Mucosa of descending colon (tissue), 3 donors: ENCODE measurements at regions not wholly inside any gene's neighbourhood (a gene's known extent, or its start where the extent isn't known, plus 50 kb on each side); places are given as distances from the start of the nearest gene placed in this dataset.

Experiments
- ATAC-seq: fragments of 200-7000 bp; cut with Tn5 transposase; one replicate; pipeline ENCODE4 v1.9.1; 2020; ENCODE audit warnings: mild to moderate bottlenecking, moderate library complexity
- DNase-seq, 3 donors: peaks; one replicate each; pipeline ENCODE4 v3.0.0-alpha.2; 2020
- H3K36me3 ChIP-seq: fragments of 200-600 bp; one replicate; pipeline ENCODE4 v1.8.0; 2021; ENCODE audit warnings: low read depth, mild to moderate bottlenecking
- H3K4me1 ChIP-seq: fragments of 200-600 bp; one replicate; pipeline ENCODE4 v1.8.0; 2021; ENCODE audit warnings: low read depth, mild to moderate bottlenecking
- H3K4me3 ChIP-seq: fragments of 200-600 bp; one replicate; pipeline ENCODE4 v1.8.0; 2021; ENCODE audit warnings: mild to moderate bottlenecking
- H3K9me3 ChIP-seq: fragments of 200-600 bp; one replicate; pipeline ENCODE4 v1.8.0; 2021; ENCODE audit warnings: mild to moderate bottlenecking
- intact Hi-C, 2 donors: fragments of 100-400 bp; cut with DNase I in 1 of 2; cut with micrococcal nuclease in 1 of 2; formaldehyde crosslinking; loops; one replicate each; pipeline versions ENCODE4 v1.11.0 to v1.11.1; 2022; cut with DNase I, micrococcal nuclease
- TF ChIP-seq, protein P1 (sequence below): fragments of 200-600 bp; IDR thresholded peaks from one replicate; pipeline ENCODE4 v1.8.0; 2022; ENCODE audit warnings: antibody characterized with exemption, mild to moderate bottlenecking
- donor health status: DM: no; HTN: no; CAD: no; lungs with moderate emphysema.
- donor health status: DM: no; HTN: no; CAD: no.
- donor health status: DM: no; HTN: yes; CAD: no.

DNA sequence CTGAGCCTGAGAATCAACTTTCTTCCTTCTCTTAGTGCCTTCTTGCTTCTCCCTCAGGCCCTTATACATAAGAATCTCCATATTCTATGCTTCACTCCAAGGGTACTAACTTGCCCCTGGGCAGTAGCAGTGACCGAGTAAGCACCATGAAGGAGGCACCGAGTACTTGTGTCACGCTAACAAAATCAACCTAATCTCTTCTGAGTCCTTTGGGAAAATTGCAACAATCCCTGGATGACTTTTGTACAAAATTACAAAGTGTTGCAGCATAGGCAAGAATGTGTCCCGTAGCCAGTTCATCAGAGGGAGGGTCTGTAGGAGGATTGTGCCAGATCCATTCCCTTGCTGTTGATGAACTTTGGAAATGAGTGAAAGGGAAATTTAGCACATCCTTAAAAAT, 80.4 kb upstream of the EEPD1 start:
- H3K9me3 ChIP-seq, result no peaks in the 10 kb centered on the region
- no peaks in the 10 kb centered on the region for H3K36me3 ChIP-seq
- DNase-seq (no peak), ATAC-seq (no peak)
- H3K4me1 ChIP-seq, result no peaks in the 10 kb centered on the region
- intact Hi-C loops, result no loop called here
- H3K4me3 ChIP-seq, result no peak overlapping the region
- TF ChIP-seq, protein P1, sequence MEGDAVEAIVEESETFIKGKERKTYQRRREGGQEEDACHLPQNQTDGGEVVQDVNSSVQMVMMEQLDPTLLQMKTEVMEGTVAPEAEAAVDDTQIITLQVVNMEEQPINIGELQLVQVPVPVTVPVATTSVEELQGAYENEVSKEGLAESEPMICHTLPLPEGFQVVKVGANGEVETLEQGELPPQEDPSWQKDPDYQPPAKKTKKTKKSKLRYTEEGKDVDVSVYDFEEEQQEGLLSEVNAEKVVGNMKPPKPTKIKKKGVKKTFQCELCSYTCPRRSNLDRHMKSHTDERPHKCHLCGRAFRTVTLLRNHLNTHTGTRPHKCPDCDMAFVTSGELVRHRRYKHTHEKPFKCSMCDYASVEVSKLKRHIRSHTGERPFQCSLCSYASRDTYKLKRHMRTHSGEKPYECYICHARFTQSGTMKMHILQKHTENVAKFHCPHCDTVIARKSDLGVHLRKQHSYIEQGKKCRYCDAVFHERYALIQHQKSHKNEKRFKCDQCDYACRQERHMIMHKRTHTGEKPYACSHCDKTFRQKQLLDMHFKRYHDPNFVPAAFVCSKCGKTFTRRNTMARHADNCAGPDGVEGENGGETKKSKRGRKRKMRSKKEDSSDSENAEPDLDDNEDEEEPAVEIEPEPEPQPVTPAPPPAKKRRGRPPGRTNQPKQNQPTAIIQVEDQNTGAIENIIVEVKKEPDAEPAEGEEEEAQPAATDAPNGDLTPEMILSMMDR, result no peak

GRCh38 chr7:36075561-36075960, 77.5 kb upstream of the EEPD1 start:
- TF ChIP-seq, protein P1, result no peak
- no peaks in the 10 kb centered on the region for H3K9me3 ChIP-seq
- no peaks in the 10 kb centered on the region for H3K4me1 ChIP-seq
- H3K36me3 ChIP-seq, result no peaks in the 10 kb centered on the region
- no peak for ATAC-seq
- H3K4me3 ChIP-seq, result no peak overlapping the region
- DNase-seq, result no peak
- intact Hi-C loops, result no loop called here

DNA sequence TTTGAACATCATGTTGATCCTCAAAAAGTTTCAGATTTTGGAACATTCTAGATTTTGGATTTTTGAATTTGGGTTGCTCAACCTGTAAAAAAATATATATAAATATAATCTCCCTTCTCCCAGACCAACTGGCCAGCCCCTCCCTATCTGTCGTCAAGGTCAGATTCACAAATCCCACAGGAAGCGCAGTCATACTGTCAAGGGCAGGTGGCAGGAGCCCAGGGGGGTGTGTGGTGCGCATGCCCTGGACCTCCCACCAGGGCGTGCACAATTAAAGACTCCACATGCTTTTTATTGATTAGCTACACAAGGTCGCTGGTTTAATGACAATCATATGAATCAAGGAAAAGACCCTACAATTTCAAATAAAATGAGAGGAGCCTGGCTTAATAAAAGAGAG, 77.0 kb upstream of the EEPD1 start:
- ATAC-seq, result no peak

GRCh38 chr7:36078816-36079360, 74.2 kb upstream of the EEPD1 start:
- TF ChIP-seq, protein P1, result no peak
- intact Hi-C loops, result no loop called here
- Histone ChIP-seq H3K4me1 (no peaks in the 10 kb centered on the region), H3K4me3 (no peak overlapping the region), H3K9me3 (no peaks in the 10 kb centered on the region), H3K36me3 (no peaks in the 10 kb centered on the region)
- DNase-seq (no peak), ATAC-seq (no peak)

More for the DNA sequence above, 77.0 kb upstream of the EEPD1 start:
- intact Hi-C loops, result no loop called here
- TF ChIP-seq, protein P1, result no peak
- Histone ChIP-seq H3K4me1 (no peaks in the 10 kb centered on the region), H3K4me3 (no peak overlapping the region), H3K36me3 (no peaks in the 10 kb centered on the region), H3K9me3 (no peaks in the 10 kb centered on the region)
- DNase-seq, result no peak

GRCh38 chr7:36079446-36080025, 73.5 kb upstream of the EEPD1 start:
- Histone ChIP-seq H3K9me3 (no peaks in the 10 kb centered on the region), H3K4me3 (no peak overlapping the region), H3K36me3 (no peaks in the 10 kb centered on the region), H3K4me1 (no peaks in the 10 kb centered on the region)
- DNase-seq (no peak), ATAC-seq (no peak)
- intact Hi-C loops, result no loop called here
- TF ChIP-seq, protein P1, result no peak

DNA sequence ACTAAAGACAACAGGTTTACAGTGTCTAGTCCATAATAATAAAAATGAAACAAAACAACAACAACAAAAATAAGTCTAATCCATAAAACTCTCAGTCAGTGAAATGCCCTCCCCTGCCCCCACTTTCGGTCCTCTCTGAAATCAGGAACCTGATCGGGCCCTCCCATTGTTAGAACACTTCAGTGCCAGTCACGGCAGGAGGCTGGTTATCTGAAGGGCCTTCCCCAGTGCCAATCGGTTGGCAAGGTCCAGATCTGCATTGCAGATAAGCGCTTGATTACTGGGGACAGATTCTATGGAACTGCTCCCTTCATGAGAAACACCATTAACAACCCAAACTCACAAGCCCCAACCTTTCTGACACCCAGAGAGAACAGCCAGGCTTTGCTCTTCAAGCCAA, 72.2 kb upstream of the EEPD1 start:
- ATAC-seq (no peak), DNase-seq (no peak)
- no peaks in the 10 kb centered on the region for H3K9me3 ChIP-seq
- no peak overlapping the region for H3K4me3 ChIP-seq
- H3K4me1 ChIP-seq, result no peaks in the 10 kb centered on the region
- no peaks in the 10 kb centered on the region for H3K36me3 ChIP-seq
- TF ChIP-seq, protein P1, result no peak
- intact Hi-C loops, result no loop called here
